Right forelimb (tissue), 1 donor: ENCODE measurements at regions not wholly inside any gene's neighbourhood (a gene's known extent, or its start where the extent isn't known, plus 50 kb on each side); places are given as distances from the start of the nearest gene placed in this dataset.

Experiments used
- DNase-seq: peaks from one replicate; pipeline ENCODE4 v3.0.0-alpha.2; 2018

DNA sequence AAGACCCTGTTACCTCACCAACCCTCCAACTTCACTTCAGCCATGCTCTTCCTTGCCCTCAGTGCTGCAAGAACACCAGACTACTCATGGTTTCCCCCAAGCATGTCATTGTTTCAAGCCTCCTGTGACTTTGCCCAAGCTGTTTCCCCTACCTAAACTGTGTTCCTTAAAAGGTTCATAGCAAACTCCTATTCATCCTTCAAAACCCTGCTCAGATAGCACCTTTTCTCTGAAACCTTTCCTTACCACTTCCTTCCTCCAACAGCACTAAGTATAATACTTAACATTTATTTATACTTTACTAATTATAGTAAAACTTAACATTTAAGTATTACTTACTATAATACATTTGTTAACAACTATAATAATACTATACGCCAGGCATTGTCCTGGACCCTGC, 136.2 kb downstream of the CCT6B start:
- DNase-seq = no peak

DNA sequence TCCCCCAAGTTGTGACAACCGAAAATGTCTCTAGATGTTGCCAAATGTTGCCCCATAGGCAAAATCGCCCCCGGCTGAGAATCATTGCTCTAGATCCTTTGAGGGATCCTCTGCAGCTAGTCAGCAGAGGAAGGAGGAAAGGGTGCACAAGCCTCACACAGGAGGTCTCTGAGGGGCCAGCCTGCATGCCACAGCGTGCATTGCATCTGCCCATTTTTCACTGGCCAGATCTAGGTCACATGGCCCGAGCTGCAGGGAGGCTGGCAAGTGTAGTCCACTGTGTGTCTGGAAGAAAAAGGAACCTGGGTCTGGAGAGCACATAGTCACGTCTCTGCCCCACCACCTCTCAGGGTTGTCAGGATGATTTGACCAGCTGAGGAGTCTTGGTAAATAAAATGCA, 138.2 kb downstream of the CCT6B start:
- DNase-seq = no peak

- DNase-seq = no peak
Measured at GRCh38 chr17:34822007-34822739, 139.1 kb downstream of the CCT6B start.

- no peak for DNase-seq
Measured at GRCh38 chr17:34820922-34821321, 140.3 kb downstream of the CCT6B start.

- DNase-seq = no peak
Measured at GRCh38 chr17:34820248-34820801, 140.9 kb downstream of the CCT6B start.

DNA sequence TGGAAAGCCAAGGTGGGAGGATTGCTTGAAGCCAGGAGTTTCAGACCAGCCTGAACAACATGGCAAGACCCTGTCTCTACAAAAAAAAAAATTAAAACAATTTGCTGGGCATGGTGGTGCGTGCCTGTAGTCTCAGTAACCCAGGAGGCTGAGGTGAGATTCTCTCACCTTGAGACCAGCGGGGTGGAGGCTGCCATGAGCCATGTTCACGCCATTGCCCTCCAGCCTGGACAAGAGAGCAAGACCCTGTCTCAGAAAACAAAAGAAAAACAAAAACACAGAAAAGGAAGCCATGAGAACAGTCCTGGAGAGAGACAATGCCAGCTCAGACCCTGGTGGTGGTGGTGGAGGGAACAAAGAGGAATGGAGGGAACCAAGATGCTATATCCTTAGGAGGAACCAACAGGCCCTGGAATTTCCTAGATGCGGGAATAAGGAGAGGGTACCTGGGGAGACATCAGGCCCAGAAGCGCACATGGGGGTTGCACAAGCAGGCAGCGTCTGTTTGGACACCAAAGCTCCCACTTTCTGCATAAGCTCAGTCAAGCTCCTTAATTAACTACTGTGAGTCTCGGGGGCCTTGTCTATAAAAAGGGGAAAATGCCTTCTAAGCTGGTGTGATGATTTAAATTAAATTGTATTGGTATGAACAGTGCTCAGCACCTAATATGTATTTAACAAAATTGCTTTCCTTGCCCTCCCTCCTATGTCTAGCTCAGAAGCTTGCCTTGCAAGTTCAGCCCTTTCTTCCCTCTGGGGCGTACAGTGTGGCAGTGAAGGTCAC, 143.8 kb downstream of the CCT6B start:
- no peak for DNase-seq

DNA sequence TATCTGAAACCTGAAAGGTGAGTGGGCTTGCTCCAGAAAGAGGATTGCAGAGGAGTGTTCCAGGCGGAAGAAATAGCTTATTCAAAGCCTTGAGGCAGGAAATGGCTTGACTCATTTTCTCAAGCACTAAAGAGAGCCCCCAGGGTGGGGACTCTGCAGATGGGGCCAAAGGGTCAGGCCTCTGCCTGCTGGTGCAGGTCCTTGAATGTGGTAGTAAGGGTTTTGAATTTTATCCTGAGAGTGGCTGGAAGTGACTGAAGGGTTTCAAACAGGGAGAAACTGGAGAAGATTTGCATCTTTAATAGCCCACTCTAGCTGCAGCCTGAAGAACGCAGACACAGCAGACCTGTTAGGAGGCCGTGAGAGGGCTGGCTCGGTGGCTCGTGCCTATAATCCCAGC, 144.4 kb downstream of the CCT6B start:
- DNase-seq = no peak

GRCh38 chr17:34813290-34813689, 148.0 kb downstream of the CCT6B start:
- DNase-seq = no peak

DNA sequence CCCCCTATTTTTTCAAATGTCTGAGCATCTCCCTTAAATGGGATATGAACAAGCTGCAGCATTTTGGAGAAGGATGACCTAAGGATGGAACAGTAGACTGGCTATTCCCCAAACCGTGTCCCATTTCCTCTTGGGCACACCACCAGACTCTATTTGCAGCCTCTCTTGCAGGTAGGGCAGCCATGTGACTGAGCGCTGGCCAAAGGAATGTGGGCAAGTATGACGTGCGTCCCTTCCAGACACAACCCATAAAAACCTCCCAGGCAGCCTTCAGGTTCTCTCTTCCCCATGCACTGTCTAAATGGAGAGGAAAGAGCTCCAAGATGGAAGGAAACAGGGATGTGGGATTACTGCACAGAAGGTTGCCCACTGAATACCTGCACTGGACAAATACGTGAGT, 149.7 kb downstream of the CCT6B start:
- DNase-seq = no peak

GRCh38 chr17:34800661-34801060, 160.6 kb downstream of the CCT6B start:
- no peak for DNase-seq

GRCh38 chr17:34799751-34800150, 161.5 kb downstream of the CCT6B start:
- DNase-seq = no peak

- no peak for DNase-seq
Measured at GRCh38 chr17:34798581-34798980, 162.7 kb downstream of the CCT6B start.

DNA sequence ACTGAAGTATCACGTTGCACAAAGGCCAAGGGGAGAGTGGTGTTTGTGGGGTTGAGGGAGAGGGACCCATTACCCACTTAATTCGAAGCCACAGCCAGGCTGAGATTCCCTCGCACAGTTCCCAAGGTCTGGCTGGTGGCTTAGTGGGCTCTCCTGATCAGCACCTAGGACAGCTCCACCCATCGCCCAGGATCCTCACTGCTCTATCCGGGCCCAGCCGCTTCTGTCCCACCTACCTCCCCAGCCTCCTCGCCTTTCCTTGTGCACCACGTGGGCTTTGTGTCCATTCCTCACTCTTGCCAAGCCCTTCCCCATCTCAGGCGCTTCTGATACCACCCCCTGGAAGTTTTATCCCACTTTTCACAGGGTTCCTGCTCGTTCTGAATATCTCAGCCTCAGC, 163.5 kb downstream of the CCT6B start:
- DNase-seq = peak; percentile 56

DNA sequence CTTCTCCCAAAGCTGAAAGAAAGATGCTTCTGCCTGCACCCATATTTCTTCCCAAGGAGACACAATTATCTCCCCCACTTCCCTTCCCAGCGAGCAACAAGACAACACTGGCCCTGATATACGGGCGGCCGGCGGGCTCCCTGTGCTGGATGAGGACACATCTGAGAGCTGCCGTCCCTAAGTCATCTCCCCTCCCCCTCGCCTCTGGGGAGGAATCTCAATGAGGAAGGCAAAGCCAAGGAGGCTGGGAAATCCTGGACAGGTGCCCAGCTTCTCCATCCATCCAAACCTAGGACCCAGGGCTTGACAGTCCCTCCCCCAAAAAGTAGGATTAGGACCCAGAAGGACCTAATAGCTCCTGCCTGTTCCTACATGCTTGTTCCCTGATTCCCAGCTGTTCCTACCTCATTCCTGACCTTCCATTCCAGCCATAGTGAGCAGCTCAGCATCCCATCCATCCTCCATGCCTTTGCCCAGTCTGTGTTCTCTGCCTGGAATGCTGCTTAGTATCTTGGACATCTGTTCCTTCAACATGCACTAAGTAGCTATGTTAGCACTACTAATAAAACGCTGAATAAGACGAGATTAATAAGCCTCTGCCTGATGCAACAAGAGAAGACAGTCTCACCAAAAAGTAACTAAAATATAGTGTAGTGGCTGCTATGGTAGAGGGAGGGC, 167.9 kb downstream of the CCT6B start:
- DNase-seq = no peak

DNA sequence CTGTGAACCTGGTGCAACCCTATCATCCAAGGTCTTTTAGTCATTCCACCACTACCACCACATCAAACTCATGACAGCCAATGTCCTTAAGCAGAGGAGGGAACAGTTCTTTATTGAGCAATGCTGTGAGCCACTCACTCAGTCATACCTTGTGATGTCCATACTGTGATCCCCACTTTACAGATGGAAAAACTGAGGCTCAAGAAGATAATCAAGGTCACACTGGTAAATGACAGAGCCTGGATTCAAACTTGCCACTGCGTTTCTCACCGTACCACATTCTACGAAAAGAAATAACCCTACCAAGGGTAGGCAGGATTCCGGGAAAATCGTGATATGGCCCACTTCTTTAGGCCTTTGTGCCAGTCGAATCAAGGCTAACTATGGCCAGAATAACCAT, 172.6 kb downstream of the CCT6B start:
- DNase-seq = no peak

- no peak for DNase-seq
Measured at GRCh38 chr17:34784526-34784925, 176.7 kb downstream of the CCT6B start.

DNA sequence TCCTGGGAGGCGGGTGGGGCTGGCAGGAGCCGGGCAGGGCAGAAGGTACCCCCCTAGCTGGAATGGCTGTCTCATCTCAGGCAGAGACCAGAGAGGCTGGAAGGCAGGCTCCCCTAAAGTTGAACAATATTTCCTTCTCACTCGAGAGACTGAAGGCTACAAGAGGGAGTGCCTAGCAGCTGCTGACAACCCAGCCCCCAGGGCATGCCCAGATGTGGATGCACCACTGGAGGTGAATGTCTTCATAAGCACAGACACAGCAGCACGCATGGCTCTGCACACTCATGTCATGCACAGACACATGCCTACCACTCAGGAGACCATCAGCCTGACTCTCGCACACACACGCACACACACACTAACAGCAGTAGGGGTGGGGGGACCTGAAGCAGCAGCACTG, 179.0 kb downstream of the CCT6B start:
- no peak for DNase-seq

DNA sequence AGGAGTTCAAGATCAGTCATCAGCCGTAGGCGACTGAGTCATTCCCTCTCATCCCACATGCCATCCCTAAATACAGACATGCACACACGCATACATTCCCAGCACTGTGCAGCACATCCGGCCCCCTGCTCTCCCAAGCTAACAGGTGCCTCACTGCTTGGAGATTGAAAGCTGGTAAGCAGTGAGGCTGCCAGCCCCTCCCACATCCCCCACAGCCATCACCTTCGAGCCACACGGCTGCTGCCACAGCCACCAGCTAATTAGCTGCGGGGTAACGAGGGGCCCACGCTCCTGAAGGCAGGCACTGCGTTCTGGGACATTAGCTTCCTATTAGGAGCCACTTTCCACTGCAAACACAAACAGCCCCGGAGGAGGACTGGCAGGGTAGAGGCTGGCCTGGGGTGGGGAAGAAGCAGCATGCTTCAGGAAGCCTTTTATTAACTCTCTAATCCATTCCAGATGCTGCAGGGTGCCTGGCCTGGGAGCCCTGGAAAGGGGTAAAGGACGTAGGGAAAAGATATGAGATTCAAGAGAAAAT, 179.6 kb downstream of the CCT6B start:
- DNase-seq = no peak

GRCh38 chr17:34781071-34781470, 180.2 kb downstream of the CCT6B start:
- no peak for DNase-seq

DNA sequence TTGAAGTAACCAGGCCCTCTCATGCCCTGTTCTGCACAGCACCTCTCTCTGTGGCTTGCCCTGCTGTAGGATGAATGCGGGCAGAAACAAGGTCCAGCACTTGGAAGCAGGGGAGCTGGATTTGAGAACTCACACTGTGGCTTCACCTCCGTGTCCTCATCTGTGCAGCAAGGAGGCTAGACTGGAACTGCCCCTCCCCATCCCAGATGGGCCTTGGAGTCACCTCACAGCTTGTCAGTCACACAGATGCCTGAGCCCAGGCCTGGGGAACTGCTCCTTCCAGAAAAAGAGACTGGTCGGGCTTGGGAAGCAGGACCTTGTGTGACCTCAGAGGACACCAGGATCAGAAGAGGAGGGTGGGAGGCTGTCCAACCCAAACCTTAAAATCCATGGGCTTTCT, 180.8 kb downstream of the CCT6B start:
- no peak for DNase-seq

DNA sequence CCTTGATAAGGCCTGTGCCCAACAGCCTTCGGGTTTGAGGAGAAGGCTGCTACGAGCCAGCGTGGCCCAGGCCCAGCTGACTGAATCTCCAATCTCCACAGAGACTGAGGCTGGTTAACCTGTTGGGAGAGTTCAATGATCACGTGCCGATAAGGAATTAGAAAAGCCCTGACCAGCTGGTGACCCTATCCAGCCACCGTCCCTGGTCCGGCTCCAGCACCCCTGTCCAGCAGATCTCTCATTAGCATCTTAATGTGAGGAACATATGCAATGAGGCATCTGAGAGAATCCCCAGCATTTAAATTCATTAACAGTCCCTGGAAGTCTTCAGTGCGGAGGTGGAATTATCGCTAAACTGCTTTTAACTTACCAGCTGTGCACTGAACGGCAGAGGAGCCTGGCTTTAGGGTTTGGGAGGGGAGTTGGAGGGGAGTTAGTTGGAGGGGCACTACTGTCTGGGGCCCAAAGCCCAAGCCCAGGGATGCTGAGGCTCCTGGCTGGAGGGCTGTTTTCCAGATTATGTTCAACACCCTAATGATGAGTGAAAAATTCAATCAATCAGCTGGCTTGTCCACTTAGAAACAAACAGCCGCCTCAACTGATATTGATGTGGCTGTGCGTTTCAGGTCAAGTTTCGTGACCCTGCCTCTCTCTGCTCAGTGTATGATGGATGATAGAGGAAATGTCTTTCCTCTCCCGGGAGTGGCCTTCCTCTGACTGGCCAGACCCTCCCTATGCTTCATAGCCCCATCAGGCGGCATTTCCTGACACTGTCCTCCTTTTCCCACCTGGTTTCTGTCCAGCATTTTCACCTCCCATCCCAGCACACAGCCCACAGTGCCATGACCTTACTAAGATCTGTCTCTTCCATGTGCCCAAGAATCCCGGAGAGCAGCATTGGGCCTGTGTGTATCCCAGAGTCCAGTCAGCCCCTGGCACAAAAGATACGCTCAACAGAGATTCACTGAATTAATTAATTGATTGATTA, 184.5 kb downstream of the CCT6B start:
- no peak for DNase-seq

DNA sequence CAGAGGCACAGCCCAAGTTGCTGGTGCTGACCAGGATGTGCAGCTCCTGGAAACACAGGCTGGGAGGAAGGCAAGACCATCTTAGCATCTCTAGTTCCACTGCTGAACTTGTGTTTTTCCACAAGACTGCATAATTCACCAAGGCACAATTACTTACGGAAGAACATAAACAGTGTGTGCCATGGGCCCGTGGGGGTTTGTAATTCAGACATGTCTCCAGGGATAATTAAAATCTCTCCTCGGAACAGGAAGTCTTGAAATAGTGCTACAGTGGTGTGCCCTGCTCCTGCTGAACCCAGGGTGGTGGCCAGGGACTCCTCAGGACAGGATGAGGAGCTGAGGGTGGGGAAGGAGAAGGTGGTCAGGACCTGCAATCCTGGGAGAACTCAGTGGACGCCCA, 188.2 kb downstream of the CCT6B start:
- DNase-seq = no peak
